ENCODE measurements at regions not wholly inside any gene's neighbourhood (a gene's known extent, or its start where the extent isn't known, plus 50 kb on each side); places are given as distances from the start of the nearest gene placed in this dataset.

- intact Hi-C loops (cut with DNase I): no loop called here
- no peak for DNase-seq (ENCODE audit: low spot score)
Measured at GRCh38 chr2:8281234-8281633, 400.6 kb upstream of the ID2 start.

GRCh38 chr2:8281950-8282857 lies 399.7 kb upstream of the ID2 start:
- no peak for DNase-seq (ENCODE audit: low spot score)
- intact Hi-C loops (cut with DNase I): no loop called here

- intact Hi-C loops (cut with DNase I): no loop called here
- no peak for DNase-seq (ENCODE audit: low spot score)
Measured at GRCh38 chr2:8282858-8283252, 399.0 kb upstream of the ID2 start.

GRCh38 chr2:8285081-8285480 lies 396.8 kb upstream of the ID2 start:
- intact Hi-C loops (cut with DNase I): loop anchor here (5.0 kb wide), 1 partner anchor 228 kb away; no protein-coding TSS in a partner anchor
- no peak for DNase-seq (ENCODE audit: low spot score)

GRCh38 chr2:8285898-8286297 lies 396.0 kb upstream of the ID2 start:
- no peak for DNase-seq (ENCODE audit: low spot score)
- intact Hi-C loops (cut with DNase I): loop anchor here (5.0 kb wide), 1 partner anchor 229 kb away; no protein-coding TSS in a partner anchor

GRCh38 chr2:8288206-8288605 lies 393.6 kb upstream of the ID2 start:
- intact Hi-C loops (cut with DNase I): loop anchor here (5.0 kb wide), 1 partner anchor 231 kb away; no protein-coding TSS in a partner anchor
- DNase-seq (ENCODE audit: low spot score): no peak

- no peak for DNase-seq (ENCODE audit: low spot score)
- intact Hi-C loops (cut with DNase I): loop anchor here (5.0 kb wide), 1 partner anchor 232 kb away; no protein-coding TSS in a partner anchor
Measured at GRCh38 chr2:8289111-8289510, 392.7 kb upstream of the ID2 start.

- intact Hi-C loops (cut with DNase I): no loop called here
- no peak for DNase-seq (ENCODE audit: low spot score)
Measured at GRCh38 chr2:8290771-8291352, 391.0 kb upstream of the ID2 start.

GRCh38 chr2:8296306-8296705 lies 385.6 kb upstream of the ID2 start:
- no peak for DNase-seq (ENCODE audit: low spot score)
- intact Hi-C loops (cut with DNase I): no loop called here

- intact Hi-C loops (cut with DNase I): no loop called here
- no peak for DNase-seq (ENCODE audit: low spot score)
Measured at GRCh38 chr2:8297376-8298231, 384.3 kb upstream of the ID2 start.

GRCh38 chr2:8298783-8299182 lies 383.1 kb upstream of the ID2 start:
- DNase-seq (ENCODE audit: low spot score): no peak
- intact Hi-C loops (cut with DNase I): no loop called here

GRCh38 chr2:8300216-8300615 lies 381.6 kb upstream of the ID2 start:
- intact Hi-C loops (cut with DNase I): loop anchor here (10.0 kb wide), 1 partner anchor 385 kb away; the partner anchor contains the start of gene ID2
- DNase-seq (ENCODE audit: low spot score): no peak

GRCh38 chr2:8300905-8301304 lies 381.0 kb upstream of the ID2 start:
- DNase-seq (ENCODE audit: low spot score): no peak
- intact Hi-C loops (cut with DNase I): loop anchor here (10.0 kb wide), 1 partner anchor 384 kb away; the partner anchor contains the start of gene ID2

GRCh38 chr2:8303322-8303832 lies 378.5 kb upstream of the ID2 start:
- no peak for DNase-seq (ENCODE audit: low spot score)
- intact Hi-C loops (cut with DNase I): loop anchor here (10.0 kb wide), 1 partner anchor 381 kb away; the partner anchor contains the start of gene ID2

GRCh38 chr2:8304821-8305766 lies 376.8 kb upstream of the ID2 start:
- intact Hi-C loops (cut with DNase I): loop anchor here (10.0 kb wide), 1 partner anchor 380 kb away; the partner anchor contains the start of gene ID2
- no peak for DNase-seq (ENCODE audit: low spot score)

- intact Hi-C loops (cut with DNase I): loop anchor here (10.0 kb wide), 1 partner anchor 378 kb away; the partner anchor contains the start of gene ID2
- no peak for DNase-seq (ENCODE audit: low spot score)
Measured at GRCh38 chr2:8306530-8307351, 375.1 kb upstream of the ID2 start.

- intact Hi-C loops (cut with DNase I): loop anchor here (10.0 kb wide), 1 partner anchor 377 kb away; the partner anchor contains the start of gene ID2
- DNase-seq (ENCODE audit: low spot score): no peak
Measured at GRCh38 chr2:8307606-8308180, 374.2 kb upstream of the ID2 start.

All from cardiac septum (tissue), 1 donor.